HCT116 (cell line): ENCODE measurements at regions not wholly inside any gene's neighbourhood (a gene's known extent, or its start where the extent isn't known, plus 50 kb on each side); places are given as distances from the start of the nearest gene placed in this dataset.

Experiments used
- ATAC-seq: fragments of 200-7000 bp; cut with Tn5 transposase; 2 replicates; pipeline ENCODE4 v1.9.1; 2020; ENCODE audit warnings: mild to moderate bottlenecking, moderate library complexity
- BruUV-seq: library from RNA; stranded (reverse); fragments of 400-500 nt; replicated peaks from 2 replicates; lab custom pipeline; 2021; lab: Mats Ljungman, UMichigan
- CTCF ChIA-PET: fragments of 300-600 bp; sonication (Branson Sonifier 250); formaldehyde crosslinking; loops from one replicate; lab custom pipeline; 2021; ENCODE audit warnings: antibody characterized with exemption; lab: Charles Lee
- POLR2A ChIA-PET: fragments of 300-600, 350-600 bp; sonication (Branson Sonifier 250); formaldehyde crosslinking; loops from one replicate; lab custom pipeline; 2021; ENCODE audit warnings: antibody characterized with exemption; lab: Charles Lee
- RAD21 ChIA-PET, 2 experiments: fragments of 300-600 bp; sonication (Branson Sonifier 250); formaldehyde crosslinking; loops; one replicate each; lab custom pipeline; 2023; ENCODE audit warnings: low total read pairs in 2 of 2; ENCODE audit not compliant: uncharacterized antibody in 2 of 2, unreplicated experiment in 2 of 2, low non-redundant PET in 1 of 2; lab: Charles Lee
- DNase-seq: peaks from one replicate; pipeline ENCODE4 v3.0.0-alpha.2; 2010; ENCODE audit warnings: low read depth, low spot score
- H2AFZ ChIP-seq: fragments of 200-600 bp; shearing (Covaris generic), sonication (generic); 2 replicates; pipeline ENCODE4 v1.6.1; 2017; ENCODE audit warnings: low read depth, mixed run types, mixed read lengths, antibody characterized with exemption, low read length; ENCODE audit not compliant: poor library complexity, severe bottlenecking
- H3K27ac ChIP-seq: 2 replicates; pipeline ENCODE4 v1.5.1; 2012; ENCODE audit warnings: low read depth, low read length
- H3K27me3 ChIP-seq: fragments of 200-600 bp; sonication (generic); 2 replicates; pipeline ENCODE4 v1.6.1; 2016; ENCODE audit warnings: mixed run types, low read length, mixed read lengths; ENCODE audit not compliant: insufficient read depth
- H3K36me3 ChIP-seq, 2 experiments: fragments of 200-500 bp in 1 of 2; fragments of 200-600 bp in 1 of 2; sonication (Bioruptor generic) in 1 of 2; sonication (generic) in 1 of 2; 2 replicates each; pipeline versions ENCODE4 v1.5.1 to v1.6.1; 2014 to 2016; ENCODE audit warnings: low read length in 2 of 2, inconsistent platforms in 1 of 2, mixed read lengths in 1 of 2, mixed run types in 1 of 2; ENCODE audit not compliant: insufficient read depth in 2 of 2, control insufficient read depth in 1 of 2
- H3K4me1 ChIP-seq, 2 experiments: fragments of 200-600 bp in 1 of 2; sonication (generic) in 1 of 2; 2 replicates each; pipeline versions ENCODE4 v1.5.1 to v1.6.1; 2012 to 2017; ENCODE audit warnings: low read length in 2 of 2, inconsistent platforms in 1 of 2, mild to moderate bottlenecking in 1 of 2, mixed read lengths in 1 of 2, mixed run types in 1 of 2, moderate library complexity in 1 of 2; ENCODE audit not compliant: insufficient read depth in 2 of 2, control insufficient read depth in 1 of 2
- H3K4me2 ChIP-seq: fragments of 200-600 bp; sonication (generic); 2 replicates; pipeline ENCODE4 v1.6.1; 2017; ENCODE audit warnings: mixed run types, low read length, mixed read lengths
- H3K4me3 ChIP-seq, 2 experiments: fragments of 200-600 bp in 1 of 2; sonication (generic) in 1 of 2; replicated peaks in 1 of 2; 2 replicates each; pipeline ENCODE4 v1.5.1; 2011 to 2016; ENCODE audit warnings: low read length in 2 of 2, control low read depth in 1 of 2, low read depth in 1 of 2, mild to moderate bottlenecking in 1 of 2, mixed read lengths in 1 of 2, mixed run types in 1 of 2
- H3K79me2 ChIP-seq: fragments of 200-600 bp; sonication (generic); 2 replicates; pipeline ENCODE4 v1.6.1; 2017; ENCODE audit warnings: mild to moderate bottlenecking, mixed run types, low read length, moderate library complexity, mixed read lengths; ENCODE audit not compliant: insufficient read depth
- H3K9ac ChIP-seq: fragments of 200-600 bp; sonication (generic); 2 replicates; pipeline ENCODE4 v1.6.1; 2016; ENCODE audit warnings: low read length, mixed read lengths
- H3K9me2 ChIP-seq: fragments of 200-600 bp; sonication (generic), shearing (Covaris generic); 2 replicates; pipeline ENCODE4 v1.6.1; 2017; ENCODE audit warnings: mixed run types, mild to moderate bottlenecking, moderate library complexity; ENCODE audit not compliant: insufficient read depth
- H3K9me3 ChIP-seq, 2 experiments: fragments of 200-500 bp in 1 of 2; fragments of 200-600 bp in 1 of 2; sonication (Bioruptor generic) in 1 of 2; sonication (generic) in 1 of 2; 2 replicates each; pipeline ENCODE4 v1.6.1; 2014 to 2017; ENCODE audit warnings: low read length in 2 of 2, mixed read lengths in 2 of 2, inconsistent platforms in 1 of 2, low read depth in 1 of 2, mild to moderate bottlenecking in 1 of 2, mixed run types in 1 of 2, moderate library complexity in 1 of 2; ENCODE audit not compliant: control insufficient read depth in 1 of 2, insufficient read depth in 1 of 2
- H4K20me1 ChIP-seq: fragments of 200-600 bp; sonication (generic), shearing (Covaris generic); 2 replicates; pipeline ENCODE4 v1.6.1; 2017; ENCODE audit warnings: mixed run types, mild to moderate bottlenecking, moderate library complexity; ENCODE audit not compliant: insufficient read depth
- CBX3 ChIP-seq: IDR thresholded peaks from 2 replicates; pipeline ENCODE4 v1.6.1; 2012; ENCODE audit warnings: low read depth
- EGR1 ChIP-seq: IDR thresholded peaks from 2 replicates; pipeline ENCODE4 v1.6.1; 2012; ENCODE audit warnings: low read depth
- EZH2 ChIP-seq: fragments of 200-600 bp; sonication (generic); IDR thresholded peaks from 2 replicates; pipeline ENCODE4 v1.6.1; 2017; ENCODE audit warnings: antibody characterized with exemption, mixed run types
- POLR2AphosphoS5 ChIP-seq: IDR thresholded peaks from 2 replicates; pipeline ENCODE4 v1.6.1; 2011; ENCODE audit warnings: mild to moderate bottlenecking, low read depth, low read length, moderate library complexity
- RAD21 ChIP-seq: IDR thresholded peaks from 2 replicates; pipeline ENCODE4 v1.6.1; 2012; ENCODE audit warnings: low read depth, mild to moderate bottlenecking
- SRF ChIP-seq: IDR thresholded peaks from 2 replicates; pipeline ENCODE4 v1.6.1; 2012; ENCODE audit warnings: low read depth
- TCF7L2 ChIP-seq: IDR thresholded peaks from 2 replicates; pipeline ENCODE4 v1.7.0; 2011; ENCODE audit warnings: borderline replicate concordance, inconsistent platforms; ENCODE audit not compliant: insufficient read depth, insufficient read length; ENCODE audit errors: extremely low read depth
- YY1 ChIP-seq: IDR thresholded peaks from 2 replicates; pipeline ENCODE4 v1.6.1; 2011; ENCODE audit warnings: low read length, low read depth, moderate library complexity, mild to moderate bottlenecking; ENCODE audit not compliant: insufficient replicate concordance; ENCODE audit errors: extremely low read depth
- ZNF274 ChIP-seq: fragments of 200-500 bp; sonication (Bioruptor generic); IDR thresholded peaks from 2 replicates; pipeline ENCODE4 v1.6.1; 2014; ENCODE audit warnings: mild to moderate bottlenecking, low read depth, low read length, inconsistent platforms
- intact Hi-C: fragments of 100-400 bp; cut with micrococcal nuclease; formaldehyde crosslinking; loops from 2 replicates; pipeline ENCODE4 v1.10.0; 2022
- TF ChIP-seq, protein P1 (sequence below), 3 experiments: fragments of 200-600 bp in 1 of 3; sonication (generic) in 1 of 3; IDR thresholded peaks in 2 of 3; conservative IDR thresholded peaks in 1 of 3; 2 replicates each; pipeline ENCODE4 v1.5.1; 2012 to 2017; ENCODE audit warnings: low read depth in 2 of 3, low read length in 2 of 3, antibody characterized with exemption in 1 of 3, borderline replicate concordance in 1 of 3, control low read depth in 1 of 3, mild to moderate bottlenecking in 1 of 3, mixed read lengths in 1 of 3, mixed run types in 1 of 3, moderate library complexity in 1 of 3; ENCODE audit not compliant: insufficient read depth in 1 of 3
- TF ChIP-seq, protein P2 (sequence below): IDR thresholded peaks from 2 replicates; pipeline ENCODE4 v1.6.1; 2011; ENCODE audit warnings: mild to moderate bottlenecking, low read length, moderate library complexity; ENCODE audit not compliant: insufficient replicate concordance; ENCODE audit errors: extremely low read depth
- TF ChIP-seq, protein P3 (sequence below): IDR thresholded peaks from 2 replicates; pipeline ENCODE4 v1.6.1; 2012
- TF ChIP-seq, protein P4 (sequence below): IDR thresholded peaks from 2 replicates; pipeline ENCODE4 v1.6.1; 2012

DNA sequence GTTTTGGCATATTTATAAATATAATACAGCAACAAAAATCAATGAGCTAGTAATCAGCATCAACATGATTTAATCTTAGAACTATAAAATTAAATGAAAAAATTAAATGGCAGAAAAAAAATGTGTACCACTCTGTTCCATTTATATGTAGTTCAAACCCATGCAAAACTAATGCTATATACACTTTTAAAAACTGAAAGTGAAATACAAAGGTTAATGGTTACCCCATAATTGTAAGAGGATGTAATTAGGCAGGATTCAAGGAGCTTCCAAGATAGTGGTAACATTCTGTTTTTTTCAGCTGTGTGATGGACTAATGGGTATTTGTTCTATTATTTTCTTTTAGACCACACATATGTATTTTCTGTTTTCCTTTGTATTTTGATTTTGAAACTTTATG is 492.1 kb downstream of the UTRN start:
- H3K4me1 ChIP-seq, result peaks cover 0 to 8% of the 10 kb centered on the region in 2 experiments; a peak in 1 of 4 replicates
- ChIA-PET CTCF (no interaction called here), RAD21 (no interaction called here), POLR2A (no interaction called here)
- BruUV-seq, result no TSS peak
- H3K4me2 ChIP-seq, result no peak overlapping the region
- no peak for TF ChIP-seq ZNF274
- TF ChIP-seq CBX3, result no peak
- no peak for TF ChIP-seq EZH2
- no peak for TF ChIP-seq EGR1
- no peak for TF ChIP-seq RAD21
- TF ChIP-seq, protein P1, sequence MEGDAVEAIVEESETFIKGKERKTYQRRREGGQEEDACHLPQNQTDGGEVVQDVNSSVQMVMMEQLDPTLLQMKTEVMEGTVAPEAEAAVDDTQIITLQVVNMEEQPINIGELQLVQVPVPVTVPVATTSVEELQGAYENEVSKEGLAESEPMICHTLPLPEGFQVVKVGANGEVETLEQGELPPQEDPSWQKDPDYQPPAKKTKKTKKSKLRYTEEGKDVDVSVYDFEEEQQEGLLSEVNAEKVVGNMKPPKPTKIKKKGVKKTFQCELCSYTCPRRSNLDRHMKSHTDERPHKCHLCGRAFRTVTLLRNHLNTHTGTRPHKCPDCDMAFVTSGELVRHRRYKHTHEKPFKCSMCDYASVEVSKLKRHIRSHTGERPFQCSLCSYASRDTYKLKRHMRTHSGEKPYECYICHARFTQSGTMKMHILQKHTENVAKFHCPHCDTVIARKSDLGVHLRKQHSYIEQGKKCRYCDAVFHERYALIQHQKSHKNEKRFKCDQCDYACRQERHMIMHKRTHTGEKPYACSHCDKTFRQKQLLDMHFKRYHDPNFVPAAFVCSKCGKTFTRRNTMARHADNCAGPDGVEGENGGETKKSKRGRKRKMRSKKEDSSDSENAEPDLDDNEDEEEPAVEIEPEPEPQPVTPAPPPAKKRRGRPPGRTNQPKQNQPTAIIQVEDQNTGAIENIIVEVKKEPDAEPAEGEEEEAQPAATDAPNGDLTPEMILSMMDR (IDR thresholded peaks at IDR 0.05 in 2 of 3, conservative IDR thresholded peaks at IDR 0.05 in 1 of 3; ENCODE audit: borderline replicate concordance in 1 of 3, insufficient read depth in 1 of 3, low read depth in 2 of 3, low read length in 2 of 3), result no peak
- TF ChIP-seq, protein P2, sequence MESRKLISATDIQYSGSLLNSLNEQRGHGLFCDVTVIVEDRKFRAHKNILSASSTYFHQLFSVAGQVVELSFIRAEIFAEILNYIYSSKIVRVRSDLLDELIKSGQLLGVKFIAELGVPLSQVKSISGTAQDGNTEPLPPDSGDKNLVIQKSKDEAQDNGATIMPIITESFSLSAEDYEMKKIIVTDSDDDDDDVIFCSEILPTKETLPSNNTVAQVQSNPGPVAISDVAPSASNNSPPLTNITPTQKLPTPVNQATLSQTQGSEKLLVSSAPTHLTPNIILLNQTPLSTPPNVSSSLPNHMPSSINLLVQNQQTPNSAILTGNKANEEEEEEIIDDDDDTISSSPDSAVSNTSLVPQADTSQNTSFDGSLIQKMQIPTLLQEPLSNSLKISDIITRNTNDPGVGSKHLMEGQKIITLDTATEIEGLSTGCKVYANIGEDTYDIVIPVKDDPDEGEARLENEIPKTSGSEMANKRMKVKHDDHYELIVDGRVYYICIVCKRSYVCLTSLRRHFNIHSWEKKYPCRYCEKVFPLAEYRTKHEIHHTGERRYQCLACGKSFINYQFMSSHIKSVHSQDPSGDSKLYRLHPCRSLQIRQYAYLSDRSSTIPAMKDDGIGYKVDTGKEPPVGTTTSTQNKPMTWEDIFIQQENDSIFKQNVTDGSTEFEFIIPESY, result no peak
- no peak for TF ChIP-seq YY1
- no peak for TF ChIP-seq POLR2AphosphoS5
- no peak for TF ChIP-seq SRF
- TF ChIP-seq, protein P3, sequence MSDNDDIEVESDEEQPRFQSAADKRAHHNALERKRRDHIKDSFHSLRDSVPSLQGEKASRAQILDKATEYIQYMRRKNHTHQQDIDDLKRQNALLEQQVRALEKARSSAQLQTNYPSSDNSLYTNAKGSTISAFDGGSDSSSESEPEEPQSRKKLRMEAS, result no peak
- TF ChIP-seq, protein P4, sequence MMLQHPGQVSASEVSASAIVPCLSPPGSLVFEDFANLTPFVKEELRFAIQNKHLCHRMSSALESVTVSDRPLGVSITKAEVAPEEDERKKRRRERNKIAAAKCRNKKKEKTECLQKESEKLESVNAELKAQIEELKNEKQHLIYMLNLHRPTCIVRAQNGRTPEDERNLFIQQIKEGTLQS, result no peak
- no peak for TF ChIP-seq TCF7L2
- no peak overlapping the region for H3K9ac ChIP-seq
- no peaks in the 10 kb centered on the region for H3K36me3 ChIP-seq
- DNase-seq (no peak), ATAC-seq (no peak)
- H3K27ac ChIP-seq, result no peak overlapping the region
- no peaks in the 10 kb centered on the region for H3K79me2 ChIP-seq
- H3K9me3 ChIP-seq, result no peaks in the 10 kb centered on the region
- H4K20me1 ChIP-seq, result no peaks in the 10 kb centered on the region
- no peaks in the 10 kb centered on the region for H3K9me2 ChIP-seq
- intact Hi-C loops, result no loop called here
- H3K27me3 ChIP-seq, result no peaks in the 10 kb centered on the region
- H2AFZ ChIP-seq, result no peak overlapping the region
- H3K4me3 ChIP-seq, result no peak overlapping the region
